ENCODE measurements at regions not wholly inside any gene's neighbourhood (a gene's known extent, or its start where the extent isn't known, plus 50 kb on each side); places are given as distances from the start of the nearest gene placed in this dataset.

DNA sequence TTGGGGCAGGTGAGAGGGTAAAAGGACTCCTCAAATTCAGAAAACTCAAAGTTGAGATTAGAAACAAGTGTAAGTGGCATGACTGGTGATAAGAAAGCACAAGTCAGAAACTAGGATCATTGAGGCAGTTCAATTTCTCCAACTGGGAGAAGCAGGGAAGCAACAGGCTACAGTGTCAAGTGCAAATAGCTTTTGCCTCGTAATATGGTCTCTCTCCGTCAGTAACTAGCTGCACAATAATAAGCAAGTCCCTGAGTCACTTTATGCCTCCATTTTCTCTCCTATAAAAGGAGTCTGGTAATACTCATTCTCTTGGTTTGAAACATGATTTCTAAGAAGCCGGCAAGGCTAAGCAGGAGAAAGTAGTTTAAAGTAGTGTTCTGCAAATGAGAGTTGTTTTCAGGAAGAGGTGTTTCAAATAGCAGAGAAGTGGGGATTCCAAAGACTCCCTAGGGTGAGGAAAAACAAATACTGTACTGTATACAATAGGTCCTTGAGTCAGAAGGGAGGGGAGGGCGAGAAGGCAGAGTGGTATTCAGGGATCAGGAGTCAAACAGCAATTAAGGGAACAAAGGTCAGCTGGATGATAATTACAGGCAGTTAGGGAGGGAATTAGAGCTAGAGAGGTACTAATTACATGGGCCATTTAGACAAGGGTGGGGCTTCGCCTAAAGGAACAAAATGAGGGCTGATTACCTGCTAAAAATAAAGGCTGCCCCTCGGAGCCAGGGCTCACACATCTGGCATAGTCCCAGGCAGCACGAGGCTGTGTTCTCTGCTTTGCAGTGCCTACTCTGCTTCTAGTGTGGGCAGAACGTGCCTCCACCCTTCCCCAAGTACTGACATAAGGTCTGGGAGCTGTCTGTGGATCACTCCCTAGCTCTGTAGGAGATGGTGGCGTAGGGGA lies 96.0 kb upstream of the BDNF start:
- no peak for DNase-seq
- intact Hi-C loops (cut with DNase I), result no loop called here

DNA sequence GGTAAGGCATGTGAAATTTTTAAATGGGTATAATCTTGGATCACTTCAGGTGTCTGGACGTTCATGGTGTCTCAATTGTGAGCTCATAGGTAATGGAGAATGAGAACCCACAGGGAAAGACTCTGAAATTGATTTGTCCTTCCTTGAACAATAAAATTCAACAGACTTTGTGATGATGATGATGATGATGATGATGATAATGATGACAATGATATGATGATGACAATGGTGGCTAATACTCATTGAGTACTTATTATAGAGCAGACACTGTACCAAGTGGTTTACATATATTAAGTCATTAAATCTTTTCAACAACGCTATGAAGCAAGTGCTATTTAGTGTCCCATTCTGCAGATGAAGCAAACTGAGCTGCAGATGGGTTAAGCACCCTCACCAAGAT lies 86.6 kb upstream of the BDNF start:
- no peak for DNase-seq
- intact Hi-C loops (cut with DNase I), result no loop called here

DNA sequence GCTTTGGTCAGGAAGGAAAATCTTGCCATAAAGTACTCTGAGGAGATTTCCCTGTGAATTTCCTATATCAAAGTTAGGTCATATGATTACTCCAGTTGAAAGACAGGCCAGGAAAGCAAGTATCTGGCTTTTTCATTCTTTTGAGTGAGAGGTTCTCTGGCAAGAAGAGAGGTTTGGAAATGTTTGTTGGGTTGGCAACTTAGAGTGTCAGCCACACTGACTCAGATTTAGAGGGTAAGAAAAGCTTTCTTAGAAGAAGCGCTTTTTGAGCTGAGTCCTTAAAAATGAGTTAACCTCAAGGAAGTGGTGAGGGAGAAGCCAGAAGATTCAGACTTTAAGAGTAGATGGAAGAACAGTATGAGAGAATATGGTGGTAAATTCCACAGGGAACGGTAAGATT lies 86.1 kb upstream of the BDNF start:
- intact Hi-C loops (cut with DNase I), result no loop called here
- DNase-seq, result no peak

DNA sequence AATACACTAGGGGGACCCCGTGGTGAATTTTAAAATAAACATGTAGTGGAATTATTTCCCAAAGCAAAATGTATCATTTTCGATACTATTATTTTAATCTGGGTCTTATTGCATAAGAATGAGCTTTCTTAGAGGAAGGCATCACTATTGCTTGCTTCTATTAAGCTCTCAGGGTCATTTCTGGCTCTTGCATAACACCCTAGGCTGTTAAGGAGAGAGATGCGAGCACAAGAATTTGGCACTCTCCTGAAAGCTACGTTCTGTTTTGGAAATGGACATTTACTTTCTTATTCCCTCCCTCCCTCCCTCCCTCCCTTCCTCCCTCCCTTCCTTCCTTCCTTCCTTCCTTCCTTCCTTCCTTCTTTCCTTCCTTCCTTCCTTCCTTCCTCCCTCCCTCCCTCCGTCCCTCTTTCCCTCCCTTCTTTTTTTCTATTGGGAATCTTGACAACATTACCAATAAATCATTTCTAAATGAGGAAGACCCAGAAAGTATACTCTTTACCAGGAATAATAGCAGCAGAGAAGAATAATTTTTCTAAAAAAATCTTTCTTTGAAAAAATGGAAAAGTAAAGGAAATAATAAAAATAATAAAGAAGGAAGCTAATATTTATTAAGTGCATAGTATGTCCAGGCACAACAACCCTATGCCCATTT lies 83.6 kb upstream of the BDNF start:
- no peak for DNase-seq
- intact Hi-C loops (cut with DNase I), result no loop called here

DNA sequence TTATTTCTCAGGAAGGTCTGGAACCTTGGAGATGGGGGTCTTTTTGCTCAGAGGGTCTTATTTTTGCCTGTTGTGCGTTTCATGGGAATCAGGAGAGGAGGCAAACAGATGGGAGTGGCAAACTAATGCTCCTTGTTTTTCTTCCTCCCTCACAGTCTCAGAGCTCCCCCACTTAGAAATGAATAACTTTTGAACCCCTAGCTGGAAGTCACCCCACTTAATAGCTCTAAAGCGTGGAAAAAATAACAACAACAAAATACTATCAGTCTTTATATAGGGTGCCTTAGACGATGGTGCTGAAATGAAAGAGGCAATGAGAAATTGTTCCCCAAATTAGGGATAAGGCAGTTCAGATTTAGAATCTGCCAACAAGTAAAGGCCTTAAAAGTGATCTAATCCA lies 76.8 kb upstream of the BDNF start:
- DNase-seq, result no peak
- intact Hi-C loops (cut with DNase I), result no loop called here

DNA sequence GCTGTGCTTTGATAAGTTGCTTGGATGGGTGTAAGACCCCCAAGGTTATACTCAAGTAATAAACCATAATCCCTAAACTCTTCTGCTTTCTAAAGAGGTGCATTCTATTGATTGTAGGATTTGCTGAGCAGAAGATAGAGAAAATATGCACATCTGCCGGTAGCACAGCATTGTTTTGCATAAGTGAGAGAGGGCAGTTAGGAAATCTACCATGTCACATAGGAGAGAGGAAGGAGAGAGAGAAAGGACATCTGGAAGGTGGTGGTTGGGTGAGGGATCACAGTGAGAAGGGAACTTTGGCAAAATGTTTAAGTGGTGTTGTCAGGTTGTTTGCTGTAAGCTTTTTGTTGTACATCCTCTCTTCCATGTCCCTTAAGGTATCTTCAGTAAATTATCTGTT lies 73.6 kb upstream of the BDNF start:
- DNase-seq, result no peak
- intact Hi-C loops (cut with DNase I), result no loop called here

DNA sequence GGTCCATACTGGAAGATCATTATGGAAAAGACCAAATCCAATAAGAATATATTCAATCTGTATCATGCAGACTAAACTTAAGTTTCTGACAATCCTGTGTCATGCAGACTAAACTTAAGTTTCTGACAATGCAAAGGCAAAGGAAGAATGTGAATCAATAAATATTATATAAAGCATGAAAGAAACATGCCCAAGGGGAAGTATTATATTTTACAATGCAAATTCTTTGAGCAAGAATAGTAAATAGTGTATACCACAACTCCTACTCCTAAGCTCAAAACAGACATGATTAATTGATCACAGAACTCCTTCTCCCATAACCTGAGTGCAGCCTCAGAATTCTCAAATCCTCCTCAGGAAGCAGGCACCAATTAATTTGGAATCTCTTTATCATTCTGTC lies 71.3 kb upstream of the BDNF start:
- intact Hi-C loops (cut with DNase I), result no loop called here
- DNase-seq, result no peak

DNA sequence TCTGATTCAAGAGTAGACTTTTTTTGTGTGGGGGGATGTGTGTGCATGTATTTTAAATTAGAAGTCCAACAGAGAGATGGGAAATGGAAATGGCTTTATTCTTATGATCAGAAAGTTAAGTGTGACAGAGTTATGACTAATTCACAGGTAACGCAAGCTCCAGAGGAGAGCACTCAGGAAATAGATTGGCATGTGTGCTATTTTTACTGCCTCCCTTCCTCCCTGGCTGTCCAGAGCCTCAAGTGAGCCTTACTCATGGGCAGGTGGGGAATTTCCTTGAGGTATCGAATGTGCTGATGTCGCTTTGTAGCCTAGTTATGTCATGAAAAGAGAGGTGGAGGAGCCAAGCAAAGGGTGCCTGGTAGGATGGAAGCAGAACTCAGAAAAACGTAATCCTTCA lies 70.3 kb upstream of the BDNF start:
- intact Hi-C loops (cut with DNase I), result no loop called here
- no peak for DNase-seq

DNA sequence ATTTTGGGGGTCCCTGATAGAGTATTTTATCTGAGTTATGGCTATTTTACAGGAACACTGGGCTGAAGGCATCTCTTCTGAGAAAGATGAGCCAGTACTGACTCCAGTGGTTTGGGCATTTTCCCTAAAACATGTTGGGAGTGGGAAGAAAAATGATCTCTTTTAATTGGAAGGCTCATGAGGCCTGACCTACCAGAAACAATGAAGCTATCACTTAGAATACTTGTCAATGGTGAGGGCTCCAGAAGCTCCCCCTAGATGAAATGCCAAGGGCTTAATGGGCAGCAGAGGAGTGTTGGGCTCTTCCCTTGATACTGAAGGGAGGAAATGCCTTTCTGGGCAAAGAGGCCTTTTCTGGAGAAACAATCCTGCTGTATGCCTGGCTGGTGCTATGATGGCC lies 63.5 kb upstream of the BDNF start:
- DNase-seq, result no peak
- intact Hi-C loops (cut with DNase I), result no loop called here

DNA sequence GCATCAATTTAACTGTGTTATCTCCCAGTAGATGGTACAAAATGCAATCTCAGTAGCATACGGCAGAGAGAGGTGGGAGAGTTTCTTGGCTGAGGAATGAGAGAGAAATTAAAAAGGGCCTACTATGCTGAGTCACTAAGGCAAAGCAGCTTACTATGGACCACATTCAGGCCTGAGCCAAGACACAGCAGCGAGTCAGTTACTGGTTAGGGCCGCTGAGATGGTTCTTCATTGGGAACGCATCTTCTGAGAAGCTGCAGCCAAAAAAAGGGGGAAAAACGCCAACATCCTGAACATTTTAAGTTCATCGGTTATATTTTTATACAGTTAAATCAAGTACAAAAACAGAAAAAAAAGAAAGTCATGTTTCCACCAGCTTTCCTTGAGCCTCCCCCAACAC lies 61.1 kb upstream of the BDNF start:
- no peak for DNase-seq
- intact Hi-C loops (cut with DNase I), result no loop called here

DNA sequence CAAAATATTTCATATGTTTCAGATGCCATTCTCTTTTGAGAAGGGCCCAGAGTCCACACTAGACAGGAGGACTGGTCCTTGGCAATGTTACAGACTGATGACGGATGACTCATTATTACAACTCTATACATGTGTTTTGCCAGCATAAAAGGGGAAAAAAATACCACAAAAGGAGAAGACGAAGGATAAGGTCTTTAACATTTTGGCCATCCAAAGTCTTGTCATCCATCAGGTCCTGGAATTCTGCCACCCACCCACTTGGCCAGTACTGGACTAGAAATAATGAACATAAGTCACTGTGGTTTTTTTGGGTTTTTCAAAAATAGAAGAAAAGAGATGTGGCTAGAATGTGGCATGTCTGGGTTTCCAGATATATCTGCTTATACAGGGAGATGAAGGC lies 57.7 kb upstream of the BDNF start:
- intact Hi-C loops (cut with DNase I), result no loop called here
- DNase-seq, result no peak

DNA sequence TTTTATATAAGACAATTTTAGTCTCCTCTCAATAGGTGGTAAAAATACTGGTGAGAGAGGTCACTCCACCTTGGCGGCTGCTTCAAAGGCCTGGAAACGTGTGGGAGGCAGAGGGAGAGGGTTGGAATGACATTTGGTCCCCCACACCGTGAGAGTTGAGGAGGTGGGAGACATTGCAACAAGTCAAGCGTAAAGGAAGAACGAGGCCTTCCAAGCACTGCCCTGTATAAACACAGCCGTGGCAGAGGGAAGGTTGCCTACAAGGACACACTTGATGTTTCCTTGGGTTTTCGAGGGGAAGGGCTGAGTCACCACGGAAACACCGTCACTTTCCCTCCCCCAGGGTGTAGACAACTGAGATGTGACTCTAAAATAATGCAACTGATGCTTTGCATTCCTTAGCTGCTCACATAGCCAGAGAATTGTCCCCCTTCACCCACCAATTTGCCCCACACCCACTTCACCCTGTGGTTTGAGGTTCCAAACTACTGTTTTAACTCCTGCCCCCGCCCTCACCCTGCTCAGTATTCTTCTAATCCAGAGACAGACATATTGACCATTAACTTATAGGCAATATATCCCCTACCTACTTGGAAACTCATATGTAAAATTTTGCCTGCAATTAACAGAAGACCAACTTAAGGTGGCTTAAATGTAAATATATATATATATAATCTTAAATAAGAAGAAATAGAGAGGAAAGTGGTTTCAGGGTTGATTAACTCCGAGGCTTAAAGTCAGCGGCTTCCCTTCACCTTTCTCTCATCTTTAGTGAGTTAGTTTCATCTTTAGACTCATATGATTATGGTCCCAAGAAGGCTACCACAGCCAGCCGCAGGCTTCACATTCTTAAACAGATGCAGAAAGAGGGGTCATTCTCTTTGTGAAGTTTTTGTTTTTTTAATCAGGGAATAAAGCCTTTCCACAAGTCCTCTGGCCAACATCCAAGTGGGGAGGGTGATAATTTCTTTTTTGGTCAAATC lies 54.1 kb upstream of the BDNF start:
- no peak for DNase-seq
- intact Hi-C loops (cut with DNase I), result no loop called here

Measured in head of caudate nucleus (tissue), 42 donors.